AG04449 (cell line): ENCODE measurements at regions not wholly inside any gene's neighbourhood (a gene's known extent, or its start where the extent isn't known, plus 50 kb on each side); places are given as distances from the start of the nearest gene placed in this dataset.

ENCODE experiments used
- CTCF ChIA-PET: fragments of 350-600 bp; formaldehyde crosslinking; extraction: SDS; loops from one replicate; lab custom pipeline; 2021; ENCODE audit warnings: antibody characterized with exemption; lab: Yijun Ruan, JAX
- POLR2A ChIA-PET: fragments of 400-600, 350-600 bp; formaldehyde crosslinking; extraction: SDS; loops from one replicate; lab custom pipeline; 2020; ENCODE audit warnings: antibody characterized with exemption, inconsistent platforms; lab: Yijun Ruan, JAX
- DNase-seq: peaks from one replicate; pipeline ENCODE4 v3.0.0-alpha.2; 2010; ENCODE audit warnings: low read depth, low spot score
- H3K4me3 ChIP-seq: 2 replicates; pipeline ENCODE4 v1.5.1; 2011; ENCODE audit warnings: low read depth, mild to moderate bottlenecking, control low read depth, low read length
- TF ChIP-seq, protein P1 (sequence below): IDR thresholded peaks from one replicate; pipeline ENCODE4 v1.5.1; 2011; ENCODE audit warnings: mild to moderate bottlenecking, moderate library complexity, low read length, control low read depth, inconsistent platforms; ENCODE audit not compliant: insufficient read depth; ENCODE audit errors: missing control alignments

DNA sequence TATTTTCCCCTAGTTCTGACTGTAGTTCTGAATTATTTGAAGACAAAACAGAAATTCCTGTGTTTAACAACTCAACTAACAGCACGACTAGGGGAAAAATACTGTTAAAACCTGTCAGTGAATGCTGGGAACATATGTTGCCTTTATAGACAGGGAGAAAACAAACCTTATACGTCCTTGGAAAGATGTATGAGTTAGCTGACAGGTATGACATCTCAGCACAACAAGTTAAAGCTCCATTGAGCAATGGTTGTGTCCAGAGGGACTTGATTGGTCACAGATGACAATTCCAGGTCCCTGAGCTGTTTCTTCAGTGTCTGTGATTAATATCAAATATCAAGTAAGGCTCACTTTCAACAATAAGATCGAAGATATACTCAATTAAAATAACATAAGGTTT lies 58.2 kb upstream of the DDIT4L start:
- TF ChIP-seq, protein P1, sequence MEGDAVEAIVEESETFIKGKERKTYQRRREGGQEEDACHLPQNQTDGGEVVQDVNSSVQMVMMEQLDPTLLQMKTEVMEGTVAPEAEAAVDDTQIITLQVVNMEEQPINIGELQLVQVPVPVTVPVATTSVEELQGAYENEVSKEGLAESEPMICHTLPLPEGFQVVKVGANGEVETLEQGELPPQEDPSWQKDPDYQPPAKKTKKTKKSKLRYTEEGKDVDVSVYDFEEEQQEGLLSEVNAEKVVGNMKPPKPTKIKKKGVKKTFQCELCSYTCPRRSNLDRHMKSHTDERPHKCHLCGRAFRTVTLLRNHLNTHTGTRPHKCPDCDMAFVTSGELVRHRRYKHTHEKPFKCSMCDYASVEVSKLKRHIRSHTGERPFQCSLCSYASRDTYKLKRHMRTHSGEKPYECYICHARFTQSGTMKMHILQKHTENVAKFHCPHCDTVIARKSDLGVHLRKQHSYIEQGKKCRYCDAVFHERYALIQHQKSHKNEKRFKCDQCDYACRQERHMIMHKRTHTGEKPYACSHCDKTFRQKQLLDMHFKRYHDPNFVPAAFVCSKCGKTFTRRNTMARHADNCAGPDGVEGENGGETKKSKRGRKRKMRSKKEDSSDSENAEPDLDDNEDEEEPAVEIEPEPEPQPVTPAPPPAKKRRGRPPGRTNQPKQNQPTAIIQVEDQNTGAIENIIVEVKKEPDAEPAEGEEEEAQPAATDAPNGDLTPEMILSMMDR, result no peak
- ChIA-PET CTCF (no interaction called here), POLR2A (no interaction called here)
- H3K4me3 ChIP-seq, result no peak overlapping the region
- DNase-seq, result no peak

DNA sequence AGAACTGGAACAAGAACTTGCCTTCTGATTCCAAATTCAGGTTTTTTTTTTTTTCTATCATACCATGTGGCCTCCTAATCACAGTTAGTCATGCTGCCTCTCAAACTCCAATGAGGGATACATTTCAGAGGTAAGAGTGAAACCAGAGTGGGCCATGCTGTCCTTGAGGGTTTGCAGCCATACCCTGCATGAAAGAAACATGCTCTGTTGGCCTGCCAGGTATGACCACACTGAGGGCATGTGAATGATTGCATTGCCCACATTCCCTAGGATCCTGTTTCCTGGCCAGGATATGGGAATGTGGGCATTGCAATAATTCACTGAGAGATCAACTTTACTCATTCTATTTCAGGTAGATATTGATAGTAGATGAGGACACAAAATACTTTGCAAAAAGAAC lies 56.4 kb upstream of the DDIT4L start:
- H3K4me3 ChIP-seq, result no peak overlapping the region
- DNase-seq, result no peak
- TF ChIP-seq, protein P1, result no peak
- CTCF ChIA-PET, result no interaction called here
- POLR2A ChIA-PET, result no interaction called here

DNA sequence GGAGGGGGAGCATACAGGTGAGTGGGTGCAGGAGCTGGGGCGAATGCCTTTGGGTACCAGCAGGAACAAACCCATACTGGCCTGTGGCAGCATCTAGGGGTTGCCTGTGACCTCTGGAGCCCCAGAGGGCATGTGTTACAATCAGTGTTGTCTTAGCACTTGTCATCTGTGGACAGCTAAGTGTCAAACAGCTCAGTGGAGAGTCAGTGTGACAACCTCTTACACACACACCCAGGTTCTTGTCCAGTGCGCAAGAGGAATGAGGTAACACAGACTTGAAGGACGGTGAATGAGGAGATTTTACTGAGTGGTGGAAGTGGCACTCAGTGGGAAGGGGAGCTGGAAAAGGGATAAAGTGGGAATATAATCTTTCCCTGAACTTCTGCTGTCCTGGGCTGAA lies 54.1 kb upstream of the DDIT4L start:
- POLR2A ChIA-PET, result no interaction called here
- no peak overlapping the region for H3K4me3 ChIP-seq
- DNase-seq, result no peak
- CTCF ChIA-PET, result no interaction called here
- TF ChIP-seq, protein P1, result no peak
